ENCODE measurements at regions not wholly inside any gene's neighbourhood (a gene's known extent, or its start where the extent isn't known, plus 50 kb on each side); places are given as distances from the start of the nearest gene placed in this dataset.

- FAIRE-seq (no peak), DNase-seq (no peak)
- Histone ChIP-seq H3K4me3 (ENCODE audit: low read depth in 1 of 3, low read length in 3 of 3) (no peak overlapping the region), H3K4me1 (ENCODE audit: control insufficient read depth in 3 of 3, insufficient read depth in 2 of 3, low read depth in 1 of 3, low read length in 2 of 3) (peaks cover 0 to 5% (median 0%) of the 10 kb centered on the region in 3 donors), H3K27me3 (ENCODE audit: control insufficient read depth in 3 of 3, insufficient read depth in 3 of 3, low read length in 3 of 3) (no peaks in the 10 kb centered on the region), H3K36me3 (ENCODE audit: control insufficient read depth in 3 of 3, insufficient read depth in 2 of 3, low read depth in 1 of 3, low read length in 3 of 3) (no peaks in the 10 kb centered on the region), H3K9me3 (ENCODE audit: control insufficient read depth in 2 of 2, insufficient read depth in 1 of 2, low read depth in 1 of 2, low read length in 1 of 2) (no peaks in the 10 kb centered on the region), H3K27ac (ENCODE audit: low read depth in 1 of 3, low read length in 2 of 3) (no peak overlapping the region)
- 53 to 69% (median 63%) methylated on average over 4 of the region's 4 CpGs for WGBS, 3 donors
These were observed 434.9 kb upstream of the DAB1 start for GRCh38 chr1:57858740-57859139.

DNA sequence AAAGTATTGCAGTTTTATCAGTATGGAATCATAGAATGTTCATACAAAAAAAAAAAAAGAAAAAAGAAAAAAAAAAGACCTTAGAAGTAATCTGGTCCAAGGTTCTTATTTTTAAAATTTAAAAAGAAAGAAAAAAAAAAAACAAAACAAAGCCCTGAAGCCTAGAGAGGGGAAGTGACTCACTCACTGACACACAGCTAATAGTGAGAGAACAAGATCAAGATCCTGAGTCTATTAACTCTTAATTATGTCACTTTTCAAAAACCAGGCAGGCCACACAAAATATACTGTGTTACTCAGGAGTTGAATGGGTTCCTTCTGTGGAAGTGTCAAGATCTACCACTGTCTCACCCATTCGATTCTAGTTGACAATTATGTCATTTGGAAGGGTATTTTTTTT lies 433.9 kb upstream of the DAB1 start:
- Histone ChIP-seq H3K4me1 (ENCODE audit: control insufficient read depth in 3 of 3, insufficient read depth in 2 of 3, low read depth in 1 of 3, low read length in 2 of 3) (peaks cover 0 to 5% (median 0%) of the 10 kb centered on the region in 3 donors), H3K4me3 (ENCODE audit: low read depth in 1 of 3, low read length in 3 of 3) (no peak overlapping the region), H3K27me3 (ENCODE audit: control insufficient read depth in 3 of 3, insufficient read depth in 3 of 3, low read length in 3 of 3) (no peaks in the 10 kb centered on the region), H3K36me3 (ENCODE audit: control insufficient read depth in 3 of 3, insufficient read depth in 2 of 3, low read depth in 1 of 3, low read length in 3 of 3) (no peaks in the 10 kb centered on the region), H3K27ac (ENCODE audit: low read depth in 1 of 3, low read length in 2 of 3) (no peak overlapping the region), H3K9me3 (ENCODE audit: control insufficient read depth in 2 of 2, insufficient read depth in 1 of 2, low read depth in 1 of 2, low read length in 1 of 2) (no peaks in the 10 kb centered on the region)
- DNase-seq = no peak
- no peak for FAIRE-seq
- WGBS, 3 donors = 58 to 67% (median 58%) methylated on average over 1 of the region's 1 CpG

GRCh38 chr1:57854436-57854835 lies 430.6 kb upstream of the DAB1 start:
- Histone ChIP-seq H3K4me3 (ENCODE audit: low read depth in 1 of 3, low read length in 3 of 3) (no peak overlapping the region), H3K27ac (ENCODE audit: low read depth in 1 of 3, low read length in 2 of 3) (no peak overlapping the region), H3K36me3 (ENCODE audit: control insufficient read depth in 3 of 3, insufficient read depth in 2 of 3, low read depth in 1 of 3, low read length in 3 of 3) (no peaks in the 10 kb centered on the region), H3K4me1 (ENCODE audit: control insufficient read depth in 3 of 3, insufficient read depth in 2 of 3, low read depth in 1 of 3, low read length in 2 of 3) (peaks cover 0 to 7% (median 0%) of the 10 kb centered on the region in 3 donors), H3K27me3 (ENCODE audit: control insufficient read depth in 3 of 3, insufficient read depth in 3 of 3, low read length in 3 of 3) (no peaks in the 10 kb centered on the region), H3K9me3 (ENCODE audit: control insufficient read depth in 2 of 2, insufficient read depth in 1 of 2, low read depth in 1 of 2, low read length in 1 of 2) (no peaks in the 10 kb centered on the region)
- WGBS, 3 donors = 50 to 63% (median 62%) methylated on average over 3 of the region's 3 CpGs
- FAIRE-seq (no peak), DNase-seq (no peak)

DNA sequence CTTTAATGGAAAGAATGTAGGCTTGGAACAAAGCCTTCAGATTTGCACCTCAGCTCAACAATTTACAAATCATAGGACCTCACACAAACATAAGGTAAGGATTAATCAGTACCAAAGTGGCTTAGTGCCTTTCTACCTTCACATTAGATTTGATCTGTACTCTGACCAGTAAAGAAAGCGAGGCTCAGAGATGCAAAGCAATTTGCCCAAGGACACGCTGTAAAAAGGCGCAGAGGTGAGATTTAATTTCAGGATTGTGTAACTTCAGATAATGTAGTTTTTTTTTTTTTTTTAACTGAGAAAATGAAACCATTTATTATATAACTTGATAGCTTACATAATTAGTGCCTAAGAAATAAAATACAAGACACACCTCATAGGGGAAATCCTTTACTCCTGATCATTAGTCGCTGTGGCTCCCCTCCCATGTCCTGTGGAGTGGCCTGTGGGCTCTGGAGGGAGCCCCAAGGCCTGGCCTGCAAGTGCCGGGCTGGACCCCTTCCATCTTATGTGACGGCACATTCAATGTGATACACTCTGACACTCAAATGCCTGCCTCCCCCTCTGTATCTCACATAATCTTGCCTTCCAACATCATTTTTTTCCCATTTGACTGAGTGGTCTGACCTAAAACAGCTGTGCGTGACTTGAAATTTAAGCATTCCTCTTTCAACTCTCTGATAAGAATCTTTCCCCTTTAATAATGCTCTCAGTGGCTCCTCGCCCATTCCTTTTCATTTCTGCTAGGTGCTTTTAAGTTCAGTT lies 426.5 kb upstream of the DAB1 start:
- no peak overlapping the region for H3K27ac ChIP-seq (ENCODE audit: low read depth in 1 of 3, low read length in 2 of 3)
- H3K36me3 ChIP-seq (ENCODE audit: control insufficient read depth in 3 of 3, insufficient read depth in 2 of 3, low read depth in 1 of 3, low read length in 3 of 3) = no peaks in the 10 kb centered on the region
- no peaks in the 10 kb centered on the region for H3K27me3 ChIP-seq (ENCODE audit: control insufficient read depth in 3 of 3, insufficient read depth in 3 of 3, low read length in 3 of 3)
- FAIRE-seq = no peak
- H3K4me3 ChIP-seq (ENCODE audit: low read depth in 1 of 3, low read length in 3 of 3) = no peak overlapping the region
- H3K9me3 ChIP-seq (ENCODE audit: control insufficient read depth in 2 of 2, insufficient read depth in 1 of 2, low read depth in 1 of 2, low read length in 1 of 2) = no peaks in the 10 kb centered on the region
- DNase-seq = peak; percentile 48 to 56
- H3K4me1 ChIP-seq (ENCODE audit: control insufficient read depth in 3 of 3, insufficient read depth in 2 of 3, low read depth in 1 of 3, low read length in 2 of 3) = peaks cover 0 to 7% (median 0%) of the 10 kb centered on the region in 3 donors
- WGBS, 3 donors = 49 to 73% (median 50%) methylated on average over 8 of the region's 8 CpGs

DNA sequence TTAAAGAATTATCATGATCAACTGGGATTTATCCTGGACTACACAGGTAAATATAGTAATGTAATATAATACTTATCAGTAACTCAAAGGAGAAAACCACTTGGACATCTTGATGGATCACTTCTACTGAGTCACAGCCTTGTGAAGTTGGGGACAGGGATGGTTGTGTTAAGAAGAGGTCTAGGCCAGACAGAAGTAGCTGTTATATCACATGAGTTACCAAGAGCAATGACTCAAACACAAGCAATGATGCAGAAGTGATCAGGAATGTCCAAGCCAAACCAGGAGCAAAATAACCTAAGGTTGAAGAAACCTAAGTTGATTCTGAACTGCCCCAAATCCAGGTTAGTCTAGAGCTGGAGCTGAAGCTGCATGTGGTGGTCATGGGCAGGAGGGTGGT lies 424.5 kb upstream of the DAB1 start:
- H3K4me3 ChIP-seq (ENCODE audit: low read depth in 1 of 3, low read length in 3 of 3) = no peak overlapping the region
- H3K9me3 ChIP-seq (ENCODE audit: control insufficient read depth in 2 of 2, insufficient read depth in 1 of 2, low read depth in 1 of 2, low read length in 1 of 2) = no peaks in the 10 kb centered on the region
- peaks cover 0 to 2% (median 0%) of the 10 kb centered on the region in 3 donors for H3K27me3 ChIP-seq (ENCODE audit: control insufficient read depth in 3 of 3, insufficient read depth in 3 of 3, low read length in 3 of 3)
- DNase-seq (no peak), FAIRE-seq (no peak)
- no peak overlapping the region for H3K27ac ChIP-seq (ENCODE audit: low read depth in 1 of 3, low read length in 2 of 3)
- peaks cover 0 to 7% (median 0%) of the 10 kb centered on the region in 3 donors for H3K4me1 ChIP-seq (ENCODE audit: control insufficient read depth in 3 of 3, insufficient read depth in 2 of 3, low read depth in 1 of 3, low read length in 2 of 3)
- H3K36me3 ChIP-seq (ENCODE audit: control insufficient read depth in 3 of 3, insufficient read depth in 2 of 3, low read depth in 1 of 3, low read length in 3 of 3) = no peaks in the 10 kb centered on the region

DNA sequence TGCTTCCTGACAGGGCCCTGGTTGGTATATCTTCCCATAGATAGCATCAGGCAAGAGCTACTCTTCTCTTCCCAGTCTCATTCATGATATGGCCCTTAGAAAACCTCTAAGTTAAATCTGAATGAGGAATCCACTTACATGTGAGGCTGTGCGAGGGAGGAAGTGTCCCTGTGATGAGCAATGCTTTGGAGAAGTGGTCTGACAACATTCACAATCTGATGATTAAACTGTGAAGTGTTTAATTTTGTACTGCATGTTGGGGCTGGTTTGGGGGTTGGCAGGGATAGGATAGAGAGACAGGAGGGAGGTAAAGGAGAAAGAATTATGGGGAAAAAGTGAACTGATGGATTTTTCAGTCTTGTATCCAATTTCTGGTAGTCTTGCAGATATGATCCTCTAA lies 421.2 kb upstream of the DAB1 start:
- no peak overlapping the region for H3K4me3 ChIP-seq (ENCODE audit: low read depth in 1 of 3, low read length in 3 of 3)
- no peak overlapping the region for H3K27ac ChIP-seq (ENCODE audit: low read depth in 1 of 3, low read length in 2 of 3)
- FAIRE-seq = no peak
- H3K4me1 ChIP-seq (ENCODE audit: control insufficient read depth in 3 of 3, insufficient read depth in 2 of 3, low read depth in 1 of 3, low read length in 2 of 3) = peaks cover 0 to 2% (median 0%) of the 10 kb centered on the region in 3 donors
- DNase-seq = no peak
- peaks cover 0 to 2% (median 0%) of the 10 kb centered on the region in 3 donors for H3K27me3 ChIP-seq (ENCODE audit: control insufficient read depth in 3 of 3, insufficient read depth in 3 of 3, low read length in 3 of 3)
- H3K36me3 ChIP-seq (ENCODE audit: control insufficient read depth in 3 of 3, insufficient read depth in 2 of 3, low read depth in 1 of 3, low read length in 3 of 3) = no peaks in the 10 kb centered on the region
- 68 to 76% (median 73%) methylated on average over 1 of the region's 1 CpG for WGBS, 3 donors
- peaks cover 0 to 13% of the 10 kb centered on the region in 2 donors for H3K9me3 ChIP-seq (ENCODE audit: control insufficient read depth in 2 of 2, insufficient read depth in 1 of 2, low read depth in 1 of 2, low read length in 1 of 2)

DNA sequence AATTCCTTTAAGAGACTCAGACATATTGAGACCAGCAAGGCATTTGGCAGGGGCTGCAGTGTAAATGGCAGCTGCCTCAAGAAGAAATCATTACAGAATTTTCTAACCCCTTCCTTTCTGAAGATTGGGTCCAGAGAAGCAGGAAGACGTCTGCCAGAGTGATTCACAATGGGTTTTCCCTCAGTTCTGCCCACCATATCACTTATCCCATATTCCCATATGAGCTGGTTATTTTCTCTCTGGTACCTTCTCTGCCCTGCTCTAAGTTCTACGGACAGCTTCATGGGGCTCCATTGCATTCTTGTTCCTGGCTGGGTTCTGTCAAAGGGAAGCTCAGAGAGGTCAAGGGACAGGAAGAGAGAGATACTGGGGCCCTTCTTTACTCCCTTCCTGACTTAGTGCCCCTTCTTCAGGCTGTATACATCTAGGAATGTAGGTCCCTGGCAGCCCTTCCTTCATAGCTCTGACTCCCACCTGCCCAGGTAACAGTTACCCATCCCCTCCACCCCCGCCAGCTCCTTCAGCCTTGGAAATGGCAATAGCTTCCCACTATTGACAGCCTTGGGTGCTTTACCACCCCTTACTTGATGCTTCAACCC lies 420.6 kb upstream of the DAB1 start:
- Histone ChIP-seq H3K4me1 (ENCODE audit: control insufficient read depth in 3 of 3, insufficient read depth in 2 of 3, low read depth in 1 of 3, low read length in 2 of 3) (no peaks in the 10 kb centered on the region), H3K9me3 (ENCODE audit: control insufficient read depth in 2 of 2, insufficient read depth in 1 of 2, low read depth in 1 of 2, low read length in 1 of 2) (peaks cover 0 to 13% of the 10 kb centered on the region in 2 donors), H3K27ac (ENCODE audit: low read depth in 1 of 3, low read length in 2 of 3) (no peak overlapping the region), H3K36me3 (ENCODE audit: control insufficient read depth in 3 of 3, insufficient read depth in 2 of 3, low read depth in 1 of 3, low read length in 3 of 3) (no peaks in the 10 kb centered on the region), H3K27me3 (ENCODE audit: control insufficient read depth in 3 of 3, insufficient read depth in 3 of 3, low read length in 3 of 3) (peaks cover 0 to 2% (median 0%) of the 10 kb centered on the region in 3 donors), H3K4me3 (ENCODE audit: low read depth in 1 of 3, low read length in 3 of 3) (no peak overlapping the region)
- DNase-seq (no peak), FAIRE-seq (no peak)
- 78 to 90% (median 83%) methylated on average over 3 of the region's 3 CpGs for WGBS, 3 donors

DNA sequence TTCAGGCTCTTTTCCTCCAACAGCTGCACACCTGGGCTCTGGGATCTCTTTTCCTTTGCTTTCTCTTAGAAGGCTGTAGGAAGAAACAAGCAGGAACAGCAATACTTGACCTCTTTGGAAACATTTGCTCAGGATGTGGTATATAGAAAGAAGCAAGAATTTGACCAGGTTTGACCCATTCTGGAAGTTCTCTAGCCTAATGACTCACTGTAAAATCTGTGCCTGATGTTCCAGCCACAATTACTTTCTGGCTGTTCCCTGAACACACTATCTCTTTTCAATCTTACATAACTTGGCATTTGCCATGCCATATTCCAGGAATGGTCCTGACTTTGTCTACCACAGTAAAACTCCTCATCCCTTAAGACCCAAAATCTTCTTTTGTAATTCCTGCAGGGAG lies 419.9 kb upstream of the DAB1 start:
- Histone ChIP-seq H3K4me1 (ENCODE audit: control insufficient read depth in 3 of 3, insufficient read depth in 2 of 3, low read depth in 1 of 3, low read length in 2 of 3) (no peaks in the 10 kb centered on the region), H3K36me3 (ENCODE audit: control insufficient read depth in 3 of 3, insufficient read depth in 2 of 3, low read depth in 1 of 3, low read length in 3 of 3) (no peaks in the 10 kb centered on the region), H3K27ac (ENCODE audit: low read depth in 1 of 3, low read length in 2 of 3) (no peak overlapping the region), H3K9me3 (ENCODE audit: control insufficient read depth in 2 of 2, insufficient read depth in 1 of 2, low read depth in 1 of 2, low read length in 1 of 2) (peaks cover 0 to 13% of the 10 kb centered on the region in 2 donors), H3K4me3 (ENCODE audit: low read depth in 1 of 3, low read length in 3 of 3) (no peak overlapping the region), H3K27me3 (ENCODE audit: control insufficient read depth in 3 of 3, insufficient read depth in 3 of 3, low read length in 3 of 3) (peaks cover 0 to 2% (median 0%) of the 10 kb centered on the region in 3 donors)
- DNase-seq (no peak), FAIRE-seq (no peak)

Measured in small intestine (tissue), 7 donors.